Thymus (tissue), 11 donors: ENCODE measurements at regions not wholly inside any gene's neighbourhood (a gene's known extent, or its start where the extent isn't known, plus 50 kb on each side); places are given as distances from the start of the nearest gene placed in this dataset.

Experiments used
- DNase-seq, 9 donors: peaks; one replicate each; pipeline ENCODE4 v3.0.0-alpha.2; 2013; ENCODE audit warnings: low spot score in 9 of 9, low read depth in 6 of 9, missing footprints in 1 of 9
- H3K27ac ChIP-seq, 2 donors: one replicate each; pipeline ENCODE4 v1.5.1; 2013; ENCODE audit warnings: control low read depth in 1 of 2, low read depth in 1 of 2, low read length in 1 of 2, mild to moderate bottlenecking in 1 of 2, moderate library complexity in 1 of 2
- H3K27me3 ChIP-seq, 2 donors: one replicate each; pipeline ENCODE4 v1.5.1; 2013; ENCODE audit warnings: low read length in 1 of 2; ENCODE audit not compliant: control insufficient read depth in 2 of 2, insufficient read depth in 1 of 2
- H3K36me3 ChIP-seq, 2 donors: one replicate each; pipeline ENCODE4 v1.5.1; 2013; ENCODE audit warnings: low read length in 1 of 2, mild to moderate bottlenecking in 1 of 2, moderate library complexity in 1 of 2; ENCODE audit not compliant: control insufficient read depth in 2 of 2, insufficient read depth in 2 of 2
- H3K4me1 ChIP-seq, 2 donors: one replicate each; pipeline ENCODE4 v1.5.1; 2013; ENCODE audit warnings: low read length in 2 of 2; ENCODE audit not compliant: control insufficient read depth in 2 of 2, insufficient read depth in 2 of 2
- H3K4me3 ChIP-seq, 2 donors: one replicate each; pipeline ENCODE4 v1.5.1; 2013; ENCODE audit warnings: low read length in 2 of 2, control low read depth in 1 of 2, mild to moderate bottlenecking in 1 of 2
- H3K9me3 ChIP-seq, 2 donors: one replicate each; pipeline ENCODE4 v1.5.1; 2013; ENCODE audit warnings: low read length in 1 of 2, mild to moderate bottlenecking in 1 of 2; ENCODE audit not compliant: control insufficient read depth in 2 of 2, insufficient read depth in 1 of 2
- WGBS: extraction: QIAGEN DNeasy Blood & Tissue Kit; methylation state at CpG from one replicate; pipeline ENCODE4 v1.1.7; 2013; 5-methylcytosine and 5-hydroxymethylcytosine counted together
- donor health status: healthy.

DNA sequence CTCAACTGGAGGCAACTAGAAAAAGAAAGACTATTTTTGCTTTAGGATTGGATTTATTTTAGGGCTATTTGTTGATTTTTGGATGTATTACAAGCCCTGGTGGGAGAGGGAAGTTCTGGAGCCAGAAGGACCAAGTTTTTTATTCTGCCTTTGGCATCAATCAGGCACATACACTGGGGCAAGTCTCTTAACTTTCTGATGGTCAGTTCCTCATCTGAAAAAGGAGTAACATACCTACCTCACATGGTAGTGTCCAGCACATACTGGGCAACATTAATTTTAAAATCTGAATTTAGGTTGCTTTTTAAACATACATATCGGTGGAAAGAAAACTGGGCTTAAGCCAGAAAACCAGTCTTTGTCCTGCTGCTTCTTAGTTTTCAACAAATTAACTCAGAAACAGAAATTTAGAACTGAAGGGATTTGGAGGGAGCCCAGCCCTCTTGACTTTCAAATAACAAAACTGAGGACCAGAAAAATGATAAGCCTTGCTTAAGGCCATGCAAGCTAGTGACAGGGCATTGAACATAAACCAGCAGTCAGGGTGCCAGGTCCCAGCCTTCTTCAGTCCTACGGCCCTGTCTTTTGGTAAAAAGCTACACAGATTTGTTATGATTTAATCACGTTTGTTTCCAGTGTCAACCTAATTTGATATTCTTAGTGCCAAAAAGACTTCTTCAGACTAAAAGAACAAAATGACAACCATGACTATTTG lies 90.2 kb upstream of the SLC38A2 start:
- H3K27ac ChIP-seq = peak overlapping the region; percentile 14 to 50
- peaks cover 12 to 18% of the 10 kb centered on the region in 2 donors for H3K4me1 ChIP-seq
- 94% methylated on average over 3 of the region's 3 CpGs for WGBS

DNA sequence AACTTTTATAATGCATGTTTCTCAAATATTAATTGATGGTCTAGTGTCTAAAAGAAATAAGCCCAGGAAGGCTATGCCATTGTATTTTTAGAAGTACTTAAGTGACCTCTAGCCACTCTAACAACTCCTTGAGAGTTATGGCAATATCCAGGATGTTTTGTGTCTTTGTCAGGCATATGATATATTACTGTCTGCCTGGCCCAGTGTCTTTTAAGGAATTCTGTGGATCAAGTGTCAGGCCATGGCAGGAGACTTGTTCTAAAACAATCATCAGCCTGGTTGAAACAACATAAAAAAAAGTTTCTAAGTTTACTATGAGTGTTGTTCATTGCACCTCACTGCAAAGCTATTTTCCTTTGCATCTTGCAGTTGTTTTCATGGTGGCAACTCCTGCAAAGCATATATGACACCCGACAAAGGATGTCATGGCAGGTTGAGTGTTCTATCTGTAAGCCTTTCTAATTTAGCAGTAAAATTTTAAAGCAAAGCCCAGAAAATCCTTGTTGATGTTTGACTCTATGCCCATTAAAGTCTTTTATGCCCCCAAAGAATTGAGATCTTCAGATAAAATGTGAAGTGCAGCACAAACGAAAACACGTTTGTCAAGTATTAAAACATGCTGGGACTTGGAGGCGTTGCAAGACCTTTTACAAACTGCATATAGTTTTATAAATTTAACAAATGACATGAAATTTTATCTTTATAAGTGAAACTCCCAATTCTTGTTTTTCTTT lies 89.5 kb upstream of the SLC38A2 start:
- DNase-seq = no peak
- no peaks in the 10 kb centered on the region for H3K9me3 ChIP-seq
- H3K27ac ChIP-seq = no peak overlapping the region
- H3K27me3 ChIP-seq = no peaks in the 10 kb centered on the region
- 91% methylated on average over 4 of the region's 4 CpGs for WGBS
- peaks cover 12 to 18% of the 10 kb centered on the region in 2 donors for H3K4me1 ChIP-seq
- no peak overlapping the region for H3K4me3 ChIP-seq
- H3K36me3 ChIP-seq = no peaks in the 10 kb centered on the region

More for the DNA sequence above, 90.2 kb upstream of the SLC38A2 start:
- DNase-seq = no peak
- Histone ChIP-seq H3K36me3 (no peaks in the 10 kb centered on the region), H3K4me3 (no peak overlapping the region), H3K27me3 (no peaks in the 10 kb centered on the region), H3K9me3 (no peaks in the 10 kb centered on the region)

DNA sequence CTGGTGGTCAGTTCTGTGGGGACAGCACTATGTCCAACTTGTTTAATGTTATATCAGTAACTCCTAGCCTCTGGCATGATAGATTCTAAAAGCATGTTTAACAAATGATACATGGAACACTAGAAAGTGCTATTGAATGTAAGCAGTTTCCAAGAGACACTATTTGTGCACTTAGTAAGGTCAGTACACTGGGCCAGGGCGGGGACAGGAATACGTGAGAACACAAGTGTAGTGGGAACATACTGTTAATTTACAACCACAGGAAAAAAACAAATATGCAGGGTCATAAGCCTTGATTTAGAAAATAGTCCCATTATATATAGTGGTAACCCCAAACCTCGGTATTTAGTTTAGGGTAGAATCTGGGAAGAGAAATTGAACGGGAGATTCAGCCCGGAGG lies 88.9 kb upstream of the SLC38A2 start:
- 95% methylated on average over 5 of the region's 5 CpGs for WGBS
- no peak overlapping the region for H3K27ac ChIP-seq

DNA sequence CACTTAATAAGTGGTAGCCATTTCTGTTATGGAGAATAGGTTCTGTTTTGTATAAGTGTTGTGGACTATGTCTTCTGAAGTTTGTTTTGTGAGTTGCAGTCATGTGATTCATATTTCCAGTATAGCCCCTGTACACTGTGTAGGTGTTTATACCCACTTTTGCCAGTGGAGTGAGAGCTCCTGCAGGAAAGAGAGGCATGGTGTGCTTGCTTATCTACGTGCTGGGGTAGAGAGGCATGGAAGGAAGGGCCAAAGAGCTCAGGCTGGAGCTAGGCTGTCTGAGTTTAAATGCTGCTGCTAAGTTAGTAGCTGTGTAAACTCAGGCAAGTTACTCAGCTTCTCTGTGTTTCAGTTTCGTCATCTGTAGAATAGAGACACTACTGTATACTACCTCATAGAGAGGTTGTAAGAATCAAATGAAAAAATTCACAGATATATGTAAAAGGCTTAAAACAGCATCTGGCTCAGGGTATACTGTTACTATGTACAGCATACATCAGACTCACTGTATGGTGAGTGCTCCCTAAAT lies 88.2 kb upstream of the SLC38A2 start:
- 89% methylated on average over 2 of the region's 2 CpGs for WGBS
- peak overlapping the region in 1 of 2 donors; percentile 1 for H3K27ac ChIP-seq
- no peaks in the 10 kb centered on the region for H3K9me3 ChIP-seq
- H3K4me1 ChIP-seq = peaks cover 14 to 22% of the 10 kb centered on the region in 2 donors
- H3K36me3 ChIP-seq = no peaks in the 10 kb centered on the region
- DNase-seq = peak in 1 of 9 donors; percentile 25
- no peak overlapping the region for H3K4me3 ChIP-seq
- no peaks in the 10 kb centered on the region for H3K27me3 ChIP-seq

More for the DNA sequence above, 88.9 kb upstream of the SLC38A2 start:
- Histone ChIP-seq H3K27me3 (no peaks in the 10 kb centered on the region), H3K36me3 (no peaks in the 10 kb centered on the region), H3K4me3 (no peak overlapping the region), H3K9me3 (no peaks in the 10 kb centered on the region), H3K4me1 (peaks cover 12 to 18% of the 10 kb centered on the region in 2 donors)
- no peak for DNase-seq

DNA sequence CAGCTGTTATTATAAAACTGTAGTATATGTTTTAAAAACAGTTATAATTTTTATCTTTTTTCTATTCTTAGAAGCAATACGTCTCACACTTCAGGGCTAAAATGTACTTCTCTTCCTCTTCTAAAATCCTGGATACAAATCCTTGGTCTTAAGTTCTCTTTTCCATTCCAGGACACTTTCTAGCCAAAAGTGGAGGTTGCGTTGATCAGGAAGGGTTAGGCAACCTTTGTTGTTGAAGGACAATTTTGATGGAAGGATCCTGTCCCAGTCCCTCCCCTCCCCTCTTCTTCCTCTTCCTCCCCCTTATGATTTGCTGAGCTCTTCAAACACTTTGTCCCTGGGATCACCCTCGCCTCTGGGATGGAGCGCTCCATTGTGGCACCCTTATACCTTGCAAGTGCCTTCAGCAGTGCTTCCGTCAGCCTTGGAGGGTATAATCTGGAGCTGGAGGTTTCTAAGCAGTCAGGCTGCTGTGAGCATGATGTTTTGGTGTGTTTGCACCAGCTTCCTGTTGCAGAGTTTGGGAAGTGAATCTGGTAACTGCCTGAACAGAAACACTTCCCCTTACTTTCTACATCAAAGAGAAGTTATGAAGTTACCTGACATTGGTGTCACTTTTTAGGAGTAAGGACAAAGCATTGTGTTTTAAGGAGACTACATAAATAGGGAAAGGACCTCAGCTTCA lies 87.4 kb upstream of the SLC38A2 start:
- H3K4me3 ChIP-seq = no peak overlapping the region
- H3K27me3 ChIP-seq = no peaks in the 10 kb centered on the region
- no peaks in the 10 kb centered on the region for H3K9me3 ChIP-seq
- DNase-seq = peak in 7 of 9 donors; percentile 25 to 73 (median 34)
- peak overlapping the region in 1 of 2 donors; percentile 65 for H3K27ac ChIP-seq
- H3K36me3 ChIP-seq = no peaks in the 10 kb centered on the region
- 42% methylated on average over 5 of the region's 5 CpGs for WGBS
- H3K4me1 ChIP-seq = peaks cover 21 to 29% of the 10 kb centered on the region in 2 donors

DNA sequence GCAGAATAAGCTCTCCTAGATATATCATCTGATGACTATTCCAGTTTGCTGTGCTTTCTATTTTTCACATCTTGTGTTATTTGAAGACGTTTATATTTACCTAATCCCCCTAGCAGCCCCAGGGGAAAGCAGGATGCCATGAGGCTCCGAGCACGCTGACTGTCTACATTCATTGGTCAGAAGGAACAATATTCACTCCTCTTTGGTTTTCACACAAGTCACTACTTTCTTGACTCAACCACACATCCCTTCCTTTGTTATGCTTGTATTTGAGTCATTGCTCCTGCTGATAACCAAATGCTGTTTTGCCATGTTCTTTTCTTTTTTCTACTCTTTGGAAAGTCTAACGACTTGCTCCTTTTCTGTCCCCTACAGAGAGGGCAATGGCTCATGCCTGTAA lies 86.5 kb upstream of the SLC38A2 start:
- Histone ChIP-seq H3K27me3 (no peaks in the 10 kb centered on the region), H3K27ac (no peak overlapping the region), H3K36me3 (no peaks in the 10 kb centered on the region), H3K9me3 (no peaks in the 10 kb centered on the region), H3K4me3 (no peak overlapping the region), H3K4me1 (peaks cover 25 to 33% of the 10 kb centered on the region in 2 donors)
- WGBS = 70% methylated on average over 4 of the region's 4 CpGs
- DNase-seq = no peak

DNA sequence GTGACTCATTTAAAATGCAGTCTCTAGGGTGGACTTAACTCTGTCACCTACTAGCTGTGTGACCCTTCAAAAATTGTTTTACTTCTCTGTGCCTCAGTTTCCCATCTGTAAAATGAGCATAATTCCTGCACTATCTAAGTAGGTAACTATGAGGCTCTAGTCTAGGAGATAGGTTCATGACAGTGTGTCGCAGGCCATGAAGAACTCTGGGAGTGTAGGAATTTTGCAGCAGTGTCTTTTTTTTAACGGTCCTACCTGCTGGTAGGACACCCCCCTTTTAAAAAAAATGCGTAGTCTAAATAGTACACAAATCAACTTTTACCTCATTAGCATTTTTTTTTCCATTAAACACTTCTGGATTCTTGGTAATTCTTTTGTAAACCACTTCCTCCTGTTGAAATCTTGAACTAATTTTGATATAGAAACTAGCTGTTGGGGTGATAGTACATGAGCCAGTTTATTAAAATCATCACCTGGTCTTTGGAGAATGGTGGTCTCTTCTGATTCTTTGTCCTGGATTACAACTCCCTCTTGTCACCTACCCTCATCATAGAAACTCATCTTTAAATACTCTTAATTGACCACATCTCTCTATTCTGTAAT lies 86.0 kb upstream of the SLC38A2 start:
- 41% methylated on average over 3 of the region's 3 CpGs for whole genome bisulfite sequencing
- peaks cover 25 to 33% of the 10 kb centered on the region in 2 donors for H3K4me1 ChIP-seq
- no peaks in the 10 kb centered on the region for H3K27me3 ChIP-seq
- H3K4me3 ChIP-seq = no peak overlapping the region
- no peaks in the 10 kb centered on the region for H3K36me3 ChIP-seq
- no peaks in the 10 kb centered on the region for H3K9me3 ChIP-seq
- peak in 1 of 9 donors; percentile 29 for DNase-seq
- H3K27ac ChIP-seq = no peak overlapping the region

DNA sequence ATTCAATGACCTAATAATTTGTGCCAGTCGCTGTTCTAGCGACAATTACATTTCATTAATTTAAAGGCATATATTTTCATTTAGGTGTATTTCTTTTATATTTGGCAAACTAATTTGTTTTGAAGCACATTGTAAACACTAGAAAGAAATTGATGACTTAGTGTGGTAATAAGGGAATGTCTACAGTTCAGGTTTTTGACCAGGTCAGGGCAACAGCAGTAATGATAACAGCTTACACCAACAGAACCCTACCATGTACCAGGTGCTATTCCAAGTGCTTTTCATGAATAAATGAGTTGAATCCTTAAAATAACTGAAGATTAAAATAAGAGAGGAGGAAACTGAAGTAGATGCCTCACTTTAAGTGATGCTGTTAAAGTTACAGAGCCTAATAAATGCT lies 85.4 kb upstream of the SLC38A2 start:
- WGBS = 96% methylated on average over 2 of the region's 2 CpGs
- no peak overlapping the region for H3K27ac ChIP-seq

More for the DNA sequence above, 85.4 kb upstream of the SLC38A2 start:
- no peaks in the 10 kb centered on the region for H3K27me3 ChIP-seq
- H3K4me3 ChIP-seq = no peak overlapping the region
- H3K4me1 ChIP-seq = peaks cover 25 to 33% of the 10 kb centered on the region in 2 donors
- no peaks in the 10 kb centered on the region for H3K36me3 ChIP-seq
- DNase-seq = no peak
- no peaks in the 10 kb centered on the region for H3K9me3 ChIP-seq
